Astrocyte (in vitro differentiated cells and primary cell): ENCODE measurements at regions not wholly inside any gene's neighbourhood (a gene's known extent, or its start where the extent isn't known, plus 50 kb on each side); places are given as distances from the start of the nearest gene placed in this dataset.

Experiments
- EZH2 ChIP-seq: IDR thresholded peaks from 2 replicates; pipeline ENCODE4 v1.6.1; 2012; ENCODE audit warnings: mild to moderate bottlenecking, low read length, inconsistent platforms; ENCODE audit not compliant: insufficient read depth
- TF ChIP-seq, protein P1 (sequence below): IDR thresholded peaks from 2 replicates; pipeline ENCODE4 v1.5.1; 2011; ENCODE audit warnings: low read depth, mild to moderate bottlenecking, inconsistent platforms, low read length, moderate library complexity; ENCODE audit not compliant: insufficient read depth

DNA sequence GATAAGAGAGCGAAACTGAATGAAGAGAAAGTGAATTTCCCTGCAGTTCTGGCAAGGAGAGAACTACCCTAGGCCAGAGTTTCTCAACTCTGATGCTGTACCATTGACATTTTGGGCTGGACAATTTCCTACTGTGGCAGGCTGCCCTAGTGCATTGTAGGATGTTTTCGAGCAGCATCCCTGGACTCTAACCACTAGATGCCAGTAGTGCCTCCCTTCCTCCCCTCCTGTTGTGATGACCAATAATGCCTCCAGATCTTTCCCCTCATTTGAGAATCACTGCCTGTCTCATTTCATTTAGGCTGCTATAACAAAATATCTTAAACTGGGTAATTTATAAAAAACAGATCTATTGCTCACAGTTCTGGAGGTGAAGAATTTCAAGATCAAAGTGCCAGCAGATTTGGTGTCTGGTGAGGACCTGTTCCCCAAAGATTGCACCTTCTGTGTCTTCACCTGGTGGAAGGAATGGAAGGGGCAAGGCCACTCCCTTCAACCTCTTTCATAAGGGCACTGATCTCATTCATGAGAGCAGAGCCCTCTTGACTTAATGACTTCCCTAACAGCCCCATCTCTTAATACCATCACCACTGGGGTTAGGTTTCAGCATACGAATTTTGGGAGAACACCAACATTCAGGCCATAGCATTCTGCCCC is 188.9 kb upstream of the MEIS2 start:
- TF ChIP-seq, protein P1, sequence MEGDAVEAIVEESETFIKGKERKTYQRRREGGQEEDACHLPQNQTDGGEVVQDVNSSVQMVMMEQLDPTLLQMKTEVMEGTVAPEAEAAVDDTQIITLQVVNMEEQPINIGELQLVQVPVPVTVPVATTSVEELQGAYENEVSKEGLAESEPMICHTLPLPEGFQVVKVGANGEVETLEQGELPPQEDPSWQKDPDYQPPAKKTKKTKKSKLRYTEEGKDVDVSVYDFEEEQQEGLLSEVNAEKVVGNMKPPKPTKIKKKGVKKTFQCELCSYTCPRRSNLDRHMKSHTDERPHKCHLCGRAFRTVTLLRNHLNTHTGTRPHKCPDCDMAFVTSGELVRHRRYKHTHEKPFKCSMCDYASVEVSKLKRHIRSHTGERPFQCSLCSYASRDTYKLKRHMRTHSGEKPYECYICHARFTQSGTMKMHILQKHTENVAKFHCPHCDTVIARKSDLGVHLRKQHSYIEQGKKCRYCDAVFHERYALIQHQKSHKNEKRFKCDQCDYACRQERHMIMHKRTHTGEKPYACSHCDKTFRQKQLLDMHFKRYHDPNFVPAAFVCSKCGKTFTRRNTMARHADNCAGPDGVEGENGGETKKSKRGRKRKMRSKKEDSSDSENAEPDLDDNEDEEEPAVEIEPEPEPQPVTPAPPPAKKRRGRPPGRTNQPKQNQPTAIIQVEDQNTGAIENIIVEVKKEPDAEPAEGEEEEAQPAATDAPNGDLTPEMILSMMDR = peak; percentile 36
- TF ChIP-seq EZH2 = no peak
